ENCODE measurements at regions not wholly inside any gene's neighbourhood (a gene's known extent, or its start where the extent isn't known, plus 50 kb on each side); places are given as distances from the start of the nearest gene placed in this dataset.

- TF ChIP-seq CTCF (IDR thresholded peaks at IDR 0.05; ENCODE audit: low read depth, low read length, poor library complexity, severe bottlenecking) (no peak), EZH2phosphoT487 (IDR thresholded peaks at IDR 0.05; ENCODE audit: borderline replicate concordance, low read length) (no peak)
These were observed 337.8 kb upstream of the TCF4 start for GRCh38 chr18:55925772-55926171.
